ENCODE measurements at regions not wholly inside any gene's neighbourhood (a gene's known extent, or its start where the extent isn't known, plus 50 kb on each side); places are given as distances from the start of the nearest gene placed in this dataset.

GRCh38 chr1:221881805-221882581 lies 140.1 kb upstream of the DUSP10 start:
- DNase-seq = no peak
- TF ChIP-seq POLR2A (IDR thresholded peaks at IDR 0.05; ENCODE audit: low read length) = no peak

- no peak for DNase-seq
- no peak for TF ChIP-seq GATA1 (IDR thresholded peaks at IDR 0.05; ENCODE audit: low read depth, low read length)
- no peak for TF ChIP-seq POLR2A (IDR thresholded peaks at IDR 0.05; ENCODE audit: low read length)
These were observed 138.3 kb upstream of the DUSP10 start for GRCh38 chr1:221880182-221880581.

GRCh38 chr1:221878134-221878533 lies 136.2 kb upstream of the DUSP10 start:
- TF ChIP-seq GATA1 (IDR thresholded peaks at IDR 0.05; ENCODE audit: low read depth, low read length) (no peak), POLR2A (IDR thresholded peaks at IDR 0.05; ENCODE audit: low read length) (no peak)
- no peak for DNase-seq

- no peak for TF ChIP-seq GATA1 (IDR thresholded peaks at IDR 0.05; ENCODE audit: low read depth, low read length)
- no peak for TF ChIP-seq POLR2A (IDR thresholded peaks at IDR 0.05; ENCODE audit: low read length)
- no peak for DNase-seq
These were observed 135.4 kb upstream of the DUSP10 start for GRCh38 chr1:221877311-221877710.

GRCh38 chr1:221875004-221875330 lies 133.1 kb upstream of the DUSP10 start:
- no peak for TF ChIP-seq POLR2A (IDR thresholded peaks at IDR 0.05; ENCODE audit: low read length)
- no peak for TF ChIP-seq GATA1 (IDR thresholded peaks at IDR 0.05; ENCODE audit: low read depth, low read length)
- no peak for DNase-seq

GRCh38 chr1:221874285-221875003 lies 132.6 kb upstream of the DUSP10 start:
- no peak for DNase-seq
- no peak for TF ChIP-seq GATA1 (IDR thresholded peaks at IDR 0.05; ENCODE audit: low read depth, low read length)
- TF ChIP-seq POLR2A (IDR thresholded peaks at IDR 0.05; ENCODE audit: low read length) = no peak

GRCh38 chr1:221873673-221874072 lies 131.8 kb upstream of the DUSP10 start:
- TF ChIP-seq GATA1 (IDR thresholded peaks at IDR 0.05; ENCODE audit: low read depth, low read length) = no peak
- no peak for DNase-seq

- DNase-seq = no peak
- TF ChIP-seq GATA1 (IDR thresholded peaks at IDR 0.05; ENCODE audit: low read depth, low read length) (no peak), POLR2A (IDR thresholded peaks at IDR 0.05; ENCODE audit: low read length) (no peak)
These were observed 129.2 kb upstream of the DUSP10 start for GRCh38 chr1:221871056-221871455.

GRCh38 chr1:221869779-221870178 lies 127.9 kb upstream of the DUSP10 start:
- no peak for TF ChIP-seq POLR2A (IDR thresholded peaks at IDR 0.05; ENCODE audit: low read length)
- no peak for TF ChIP-seq GATA1 (IDR thresholded peaks at IDR 0.05; ENCODE audit: low read depth, low read length)
- DNase-seq = no peak

- TF ChIP-seq POLR2A (IDR thresholded peaks at IDR 0.05; ENCODE audit: low read length) (no peak), GATA1 (IDR thresholded peaks at IDR 0.05; ENCODE audit: low read depth, low read length) (no peak)
- no peak for DNase-seq
These were observed 126.9 kb upstream of the DUSP10 start for GRCh38 chr1:221868593-221869303.

GRCh38 chr1:221867003-221867402 lies 125.1 kb upstream of the DUSP10 start:
- TF ChIP-seq GATA1 (IDR thresholded peaks at IDR 0.05; ENCODE audit: low read depth, low read length) (no peak), POLR2A (IDR thresholded peaks at IDR 0.05; ENCODE audit: low read length) (no peak)
- no peak for DNase-seq

GRCh38 chr1:221865808-221866207 lies 123.9 kb upstream of the DUSP10 start:
- TF ChIP-seq GATA1 (IDR thresholded peaks at IDR 0.05; ENCODE audit: low read depth, low read length) = no peak
- no peak for TF ChIP-seq POLR2A (IDR thresholded peaks at IDR 0.05; ENCODE audit: low read length)
- no peak for DNase-seq

- no peak for DNase-seq
- TF ChIP-seq POLR2A (IDR thresholded peaks at IDR 0.05; ENCODE audit: low read length) = no peak
- no peak for TF ChIP-seq GATA1 (IDR thresholded peaks at IDR 0.05; ENCODE audit: low read depth, low read length)
These were observed 121.7 kb upstream of the DUSP10 start for GRCh38 chr1:221863635-221864034.

GRCh38 chr1:221862971-221863370 lies 121.1 kb upstream of the DUSP10 start:
- TF ChIP-seq POLR2A (IDR thresholded peaks at IDR 0.05; ENCODE audit: low read length) = no peak
- TF ChIP-seq GATA1 (IDR thresholded peaks at IDR 0.05; ENCODE audit: low read depth, low read length) = no peak

More at GRCh38 chr1:221862971-221863370, 121.1 kb upstream of the DUSP10 start:
- no peak for DNase-seq
